ENCODE measurements at regions not wholly inside any gene's neighbourhood (a gene's known extent, or its start where the extent isn't known, plus 50 kb on each side); places are given as distances from the start of the nearest gene placed in this dataset.

GRCh38 chr11:116533186-116533825, 239.5 kb downstream of the BUD13 start:
- no peak for DNase-seq (ENCODE audit: low spot score in 2 of 2)
- Histone ChIP-seq H3K9me3 (peaks cover 0 to 9% (median 2%) of the 10 kb centered on the region in 4 donors), H3K36me3 (no peaks in the 10 kb centered on the region), H3K4me1 (no peaks in the 10 kb centered on the region), H3K27me3 (peaks cover 0 to 35% of the 10 kb centered on the region in 2 donors), H3K4me3 (no peak overlapping the region), H3K27ac (no peak overlapping the region)
- TF ChIP-seq EP300 (IDR thresholded peaks at IDR 0.05) = no peak
- TF ChIP-seq POLR2A (IDR thresholded peaks at IDR 0.05) = no peak
- no peak for TF ChIP-seq CTCF (IDR thresholded peaks at IDR 0.05)
- WGBS, 2 donors = 44 to 45% methylated on average over 10 to 11 of the region's 11 CpGs

- H3K4me3 ChIP-seq = no peak overlapping the region
- H3K36me3 ChIP-seq = no peaks in the 10 kb centered on the region
- H3K27me3 ChIP-seq = peaks cover 0 to 31% of the 10 kb centered on the region in 2 donors
- H3K4me1 ChIP-seq = no peaks in the 10 kb centered on the region
- peaks cover 0 to 9% (median 2%) of the 10 kb centered on the region in 4 donors for H3K9me3 ChIP-seq
- DNase-seq (ENCODE audit: low spot score in 2 of 2) = no peak
- TF ChIP-seq POLR2A (IDR thresholded peaks at IDR 0.05) (no peak), CTCF (IDR thresholded peaks at IDR 0.05) (no peak), EP300 (IDR thresholded peaks at IDR 0.05) (no peak)
- no peak overlapping the region for H3K27ac ChIP-seq
- WGBS, 2 donors = 87 to 90% methylated on average over 8 of the region's 8 CpGs
Observed at GRCh38 chr11:116532066-116532465, 240.7 kb downstream of the BUD13 start.

- Histone ChIP-seq H3K4me3 (no peak overlapping the region), H3K27me3 (peaks cover 0 to 31% of the 10 kb centered on the region in 2 donors), H3K9me3 (peaks cover 0 to 9% (median 2%) of the 10 kb centered on the region in 4 donors), H3K27ac (no peak overlapping the region), H3K4me1 (no peaks in the 10 kb centered on the region), H3K36me3 (no peaks in the 10 kb centered on the region)
- DNase-seq (ENCODE audit: low spot score in 2 of 2) = no peak
- 73 to 82% methylated on average over 2 of the region's 2 CpGs for WGBS, 2 donors
- TF ChIP-seq POLR2A (IDR thresholded peaks at IDR 0.05) = no peak
- no peak for TF ChIP-seq CTCF (IDR thresholded peaks at IDR 0.05)
Observed at GRCh38 chr11:116530705-116531104, 242.1 kb downstream of the BUD13 start.

GRCh38 chr11:116529271-116529670, 243.5 kb downstream of the BUD13 start:
- Histone ChIP-seq H3K27me3 (peaks cover 0 to 19% of the 10 kb centered on the region in 2 donors), H3K9me3 (peaks cover 0 to 9% (median 2%) of the 10 kb centered on the region in 4 donors), H3K4me1 (no peaks in the 10 kb centered on the region), H3K27ac (no peak overlapping the region), H3K4me3 (no peak overlapping the region), H3K36me3 (no peaks in the 10 kb centered on the region)
- TF ChIP-seq EP300 (IDR thresholded peaks at IDR 0.05) = no peak
- no peak for TF ChIP-seq CTCF (IDR thresholded peaks at IDR 0.05)
- no peak for TF ChIP-seq POLR2A (IDR thresholded peaks at IDR 0.05)
- 40 to 46% methylated on average over 4 of the region's 4 CpGs for WGBS, 2 donors
- DNase-seq (ENCODE audit: low spot score in 2 of 2) = no peak

- no peak for DNase-seq (ENCODE audit: low spot score in 2 of 2)
- H3K36me3 ChIP-seq = no peaks in the 10 kb centered on the region
- WGBS, 2 donors = 82 to 88% methylated on average over 9 of the region's 10 CpGs
- no peak overlapping the region for H3K4me3 ChIP-seq
- H3K27ac ChIP-seq = no peak overlapping the region
- TF ChIP-seq POLR2A (IDR thresholded peaks at IDR 0.05) (no peak), CTCF (IDR thresholded peaks at IDR 0.05) (no peak), EP300 (IDR thresholded peaks at IDR 0.05) (no peak)
- H3K27me3 ChIP-seq = peaks cover 0 to 19% of the 10 kb centered on the region in 2 donors
- H3K4me1 ChIP-seq = no peaks in the 10 kb centered on the region
- H3K9me3 ChIP-seq = peaks cover 0 to 9% (median 2%) of the 10 kb centered on the region in 4 donors
Observed at GRCh38 chr11:116527180-116527991, 245.4 kb downstream of the BUD13 start.
